SK-N-SH (cell line): ENCODE measurements at regions not wholly inside any gene's neighbourhood (a gene's known extent, or its start where the extent isn't known, plus 50 kb on each side); places are given as distances from the start of the nearest gene placed in this dataset.

Experiments
- MXI1 ChIP-seq: IDR thresholded peaks from 2 replicates; pipeline ENCODE4 v1.6.1; 2012; ENCODE audit warnings: mild to moderate bottlenecking, low read depth, low read length, improper control_type of control experiment
- NRF1 ChIP-seq: IDR thresholded peaks from 2 replicates; pipeline ENCODE4 v1.6.1; 2012; ENCODE audit warnings: low read depth, mild to moderate bottlenecking, low read length
- RFX5 ChIP-seq: IDR thresholded peaks from 2 replicates; pipeline ENCODE4 v1.6.1; 2012; ENCODE audit warnings: mild to moderate bottlenecking, improper control_type of control experiment, low read length
- RXRA ChIP-seq: IDR thresholded peaks from 2 replicates; pipeline ENCODE4 v1.4.0; 2012; ENCODE audit warnings: low read depth, mild to moderate bottlenecking, borderline replicate concordance
- TAF1 ChIP-seq: IDR thresholded peaks from 2 replicates; pipeline ENCODE4 v1.6.1; 2012; ENCODE audit warnings: low read depth, mild to moderate bottlenecking, low read length, moderate library complexity, borderline replicate concordance
- YY1 ChIP-seq: IDR thresholded peaks from 2 replicates; pipeline ENCODE4 v1.4.0; 2012; ENCODE audit warnings: low read depth, mild to moderate bottlenecking
- TF ChIP-seq, protein P1 (sequence below): fragments of 200-600 bp; sonication (generic); IDR thresholded peaks from 2 replicates; pipeline ENCODE4 v1.6.1; 2017; ENCODE audit warnings: antibody characterized with exemption, mild to moderate bottlenecking, moderate library complexity
- TF ChIP-seq, protein P2 (sequence below): IDR thresholded peaks from 2 replicates; pipeline ENCODE4 v1.6.1; 2012; ENCODE audit warnings: mild to moderate bottlenecking, low read depth, low read length, moderate library complexity

GRCh38 chr21:27043377-27043776 lies 76.5 kb upstream of the ADAMTS5 start:
- TF ChIP-seq, protein P1, sequence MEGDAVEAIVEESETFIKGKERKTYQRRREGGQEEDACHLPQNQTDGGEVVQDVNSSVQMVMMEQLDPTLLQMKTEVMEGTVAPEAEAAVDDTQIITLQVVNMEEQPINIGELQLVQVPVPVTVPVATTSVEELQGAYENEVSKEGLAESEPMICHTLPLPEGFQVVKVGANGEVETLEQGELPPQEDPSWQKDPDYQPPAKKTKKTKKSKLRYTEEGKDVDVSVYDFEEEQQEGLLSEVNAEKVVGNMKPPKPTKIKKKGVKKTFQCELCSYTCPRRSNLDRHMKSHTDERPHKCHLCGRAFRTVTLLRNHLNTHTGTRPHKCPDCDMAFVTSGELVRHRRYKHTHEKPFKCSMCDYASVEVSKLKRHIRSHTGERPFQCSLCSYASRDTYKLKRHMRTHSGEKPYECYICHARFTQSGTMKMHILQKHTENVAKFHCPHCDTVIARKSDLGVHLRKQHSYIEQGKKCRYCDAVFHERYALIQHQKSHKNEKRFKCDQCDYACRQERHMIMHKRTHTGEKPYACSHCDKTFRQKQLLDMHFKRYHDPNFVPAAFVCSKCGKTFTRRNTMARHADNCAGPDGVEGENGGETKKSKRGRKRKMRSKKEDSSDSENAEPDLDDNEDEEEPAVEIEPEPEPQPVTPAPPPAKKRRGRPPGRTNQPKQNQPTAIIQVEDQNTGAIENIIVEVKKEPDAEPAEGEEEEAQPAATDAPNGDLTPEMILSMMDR = no peak
- TF ChIP-seq TAF1 (no peak), NRF1 (no peak), RXRA (no peak), RFX5 (no peak), YY1 (no peak), MXI1 (no peak)
- TF ChIP-seq, protein P2, sequence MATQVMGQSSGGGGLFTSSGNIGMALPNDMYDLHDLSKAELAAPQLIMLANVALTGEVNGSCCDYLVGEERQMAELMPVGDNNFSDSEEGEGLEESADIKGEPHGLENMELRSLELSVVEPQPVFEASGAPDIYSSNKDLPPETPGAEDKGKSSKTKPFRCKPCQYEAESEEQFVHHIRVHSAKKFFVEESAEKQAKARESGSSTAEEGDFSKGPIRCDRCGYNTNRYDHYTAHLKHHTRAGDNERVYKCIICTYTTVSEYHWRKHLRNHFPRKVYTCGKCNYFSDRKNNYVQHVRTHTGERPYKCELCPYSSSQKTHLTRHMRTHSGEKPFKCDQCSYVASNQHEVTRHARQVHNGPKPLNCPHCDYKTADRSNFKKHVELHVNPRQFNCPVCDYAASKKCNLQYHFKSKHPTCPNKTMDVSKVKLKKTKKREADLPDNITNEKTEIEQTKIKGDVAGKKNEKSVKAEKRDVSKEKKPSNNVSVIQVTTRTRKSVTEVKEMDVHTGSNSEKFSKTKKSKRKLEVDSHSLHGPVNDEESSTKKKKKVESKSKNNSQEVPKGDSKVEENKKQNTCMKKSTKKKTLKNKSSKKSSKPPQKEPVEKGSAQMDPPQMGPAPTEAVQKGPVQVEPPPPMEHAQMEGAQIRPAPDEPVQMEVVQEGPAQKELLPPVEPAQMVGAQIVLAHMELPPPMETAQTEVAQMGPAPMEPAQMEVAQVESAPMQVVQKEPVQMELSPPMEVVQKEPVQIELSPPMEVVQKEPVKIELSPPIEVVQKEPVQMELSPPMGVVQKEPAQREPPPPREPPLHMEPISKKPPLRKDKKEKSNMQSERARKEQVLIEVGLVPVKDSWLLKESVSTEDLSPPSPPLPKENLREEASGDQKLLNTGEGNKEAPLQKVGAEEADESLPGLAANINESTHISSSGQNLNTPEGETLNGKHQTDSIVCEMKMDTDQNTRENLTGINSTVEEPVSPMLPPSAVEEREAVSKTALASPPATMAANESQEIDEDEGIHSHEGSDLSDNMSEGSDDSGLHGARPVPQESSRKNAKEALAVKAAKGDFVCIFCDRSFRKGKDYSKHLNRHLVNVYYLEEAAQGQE = no peak
